ENCODE measurements at regions not wholly inside any gene's neighbourhood (a gene's known extent, or its start where the extent isn't known, plus 50 kb on each side); places are given as distances from the start of the nearest gene placed in this dataset.
"Not testable (repeated sequence)": the region's sequence is repeated elsewhere in the genome, so short reads cannot be mapped to it uniquely, and the experiment has no call there.

DNA sequence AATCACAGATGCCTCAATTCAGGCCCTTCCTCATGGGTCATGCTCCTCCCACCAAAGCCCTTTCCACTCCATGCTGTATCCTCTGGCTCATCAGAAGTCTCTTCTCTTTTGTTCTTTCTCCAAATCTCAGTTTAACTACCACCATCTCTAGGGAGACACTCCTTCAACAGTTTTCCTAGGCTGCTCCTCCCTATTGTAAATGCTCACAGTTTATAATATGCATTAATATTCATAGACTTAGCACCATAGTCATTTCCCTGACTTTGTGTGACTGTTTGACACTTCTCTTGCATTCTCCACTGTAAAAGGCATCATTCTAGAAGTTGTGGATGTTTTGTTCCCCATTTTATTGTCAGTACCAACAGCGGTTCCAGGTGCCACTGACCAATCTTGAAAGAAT, 226.5 kb upstream of the PRSS1 start:
- H3K36me3 ChIP-seq (ENCODE audit: control insufficient read depth in 2 of 2, extremely low read depth in 1 of 2, insufficient read depth in 2 of 2, low read length in 2 of 2) = no peaks in the 10 kb centered on the region
- no peak overlapping the region for H3K4me3 ChIP-seq (ENCODE audit: control insufficient read depth in 2 of 3, extremely low read depth in 1 of 3, insufficient read depth in 2 of 3, low read depth in 1 of 3, low read length in 3 of 3)
- no peaks in the 10 kb centered on the region for H3K9me3 ChIP-seq (ENCODE audit: control insufficient read depth, low read depth, low read length)
- FAIRE-seq = no peak
- H4K20me1 ChIP-seq (ENCODE audit: control insufficient read depth, extremely low read depth, insufficient read depth, low read length) = no peaks in the 10 kb centered on the region
- H2AFZ ChIP-seq (ENCODE audit: control insufficient read depth, low read length) = no peak overlapping the region
- TF ChIP-seq CTCF (optimal IDR thresholded peaks at IDR 0.05 in 1 of 3, IDR thresholded peaks at IDR 0.05 in 1 of 3, conservative IDR thresholded peaks at IDR 0.05 in 1 of 3; ENCODE audit: extremely low read depth in 1 of 3, insufficient read depth in 2 of 3, low read length in 3 of 3) (no peak), EZH2 (IDR thresholded peaks at IDR 0.05; ENCODE audit: low read length) (no peak)
- no peak overlapping the region for H3K9ac ChIP-seq (ENCODE audit: control insufficient read depth, extremely low read depth, insufficient read depth, low read length)
- H3K4me2 ChIP-seq (ENCODE audit: control insufficient read depth, extremely low read depth, insufficient read depth, low read depth, low read length) = no peak overlapping the region
- H3K4me1 ChIP-seq (ENCODE audit: control insufficient read depth, extremely low read depth, insufficient read depth, low read length) = peaks cover 2% of the 10 kb centered on the region
- peaks cover 4% of the 10 kb centered on the region for H3K27me3 ChIP-seq (ENCODE audit: control insufficient read depth, extremely low read depth, insufficient read depth, low read length)
- no peaks in the 10 kb centered on the region for H3K9me1 ChIP-seq (ENCODE audit: control insufficient read depth, extremely low read depth, insufficient read depth, low read length)
- no peak for DNase-seq (ENCODE audit: low read depth, low spot score)
- H3K27ac ChIP-seq (ENCODE audit: control insufficient read depth, insufficient read depth, low read length) = no peak overlapping the region
- dilution Hi-C loops (cut with MboI; ENCODE audit: extremely low pct_ligation_motif_present, low sequenced_read_pairs) = no loop called here
- H3K79me2 ChIP-seq (ENCODE audit: control insufficient read depth, insufficient read depth, low read length) = no peaks in the 10 kb centered on the region

- H3K4me2 ChIP-seq (ENCODE audit: control insufficient read depth, extremely low read depth, insufficient read depth, low read depth, low read length); H3K36me3 ChIP-seq (ENCODE audit: control insufficient read depth in 2 of 2, extremely low read depth in 1 of 2, insufficient read depth in 2 of 2, low read length in 2 of 2); H3K9me1 ChIP-seq (ENCODE audit: control insufficient read depth, extremely low read depth, insufficient read depth, low read length); H3K9me3 ChIP-seq (ENCODE audit: control insufficient read depth, low read depth, low read length); H3K27ac ChIP-seq (ENCODE audit: control insufficient read depth, insufficient read depth, low read length); H3K4me1 ChIP-seq (ENCODE audit: control insufficient read depth, extremely low read depth, insufficient read depth, low read length); H3K27me3 ChIP-seq (ENCODE audit: control insufficient read depth, extremely low read depth, insufficient read depth, low read length); dilution Hi-C loops (cut with MboI; ENCODE audit: extremely low pct_ligation_motif_present, low sequenced_read_pairs); H3K4me3 ChIP-seq (ENCODE audit: control insufficient read depth in 2 of 3, extremely low read depth in 1 of 3, insufficient read depth in 2 of 3, low read depth in 1 of 3, low read length in 3 of 3); DNase-seq (ENCODE audit: low read depth, low spot score); FAIRE-seq; H3K79me2 ChIP-seq (ENCODE audit: control insufficient read depth, insufficient read depth, low read length); H3K9ac ChIP-seq (ENCODE audit: control insufficient read depth, extremely low read depth, insufficient read depth, low read length); H4K20me1 ChIP-seq (ENCODE audit: control insufficient read depth, extremely low read depth, insufficient read depth, low read length): not testable (repeated sequence)
- peak overlapping the region; percentile 67 for H2AFZ ChIP-seq (ENCODE audit: control insufficient read depth, low read length)
- peak; percentile 44 to 61 (median 50) for TF ChIP-seq CTCF (optimal IDR thresholded peaks at IDR 0.05 in 1 of 3, IDR thresholded peaks at IDR 0.05 in 1 of 3, conservative IDR thresholded peaks at IDR 0.05 in 1 of 3; ENCODE audit: extremely low read depth in 1 of 3, insufficient read depth in 2 of 3, low read length in 3 of 3)
Measured at GRCh38 chr7:142520885-142521284, 228.4 kb upstream of the PRSS1 start.

DNA sequence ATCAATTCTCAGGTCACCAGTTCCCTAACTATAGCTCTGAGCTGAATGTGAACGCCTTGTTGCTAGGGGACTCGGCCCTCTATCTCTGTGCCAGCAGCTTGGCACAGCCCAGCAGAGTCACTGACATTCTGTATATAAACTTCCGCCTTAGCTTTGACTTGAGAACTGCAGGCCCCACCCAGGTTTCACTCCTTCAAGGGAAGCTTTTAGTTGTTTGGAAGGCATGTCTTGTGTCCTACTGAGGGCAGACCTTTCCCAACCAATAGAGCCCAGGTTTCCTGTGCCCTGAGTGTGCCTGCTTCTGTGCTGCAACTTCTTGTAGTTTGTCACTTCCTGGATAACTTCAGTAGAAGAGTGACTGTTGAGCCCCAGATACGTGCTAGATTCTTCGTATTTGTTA, 228.8 kb upstream of the PRSS1 start:
- H3K27me3 ChIP-seq (ENCODE audit: control insufficient read depth, extremely low read depth, insufficient read depth, low read length); H3K9ac ChIP-seq (ENCODE audit: control insufficient read depth, extremely low read depth, insufficient read depth, low read length); H3K36me3 ChIP-seq (ENCODE audit: control insufficient read depth in 2 of 2, extremely low read depth in 1 of 2, insufficient read depth in 2 of 2, low read length in 2 of 2); DNase-seq (ENCODE audit: low read depth, low spot score); H3K27ac ChIP-seq (ENCODE audit: control insufficient read depth, insufficient read depth, low read length); H4K20me1 ChIP-seq (ENCODE audit: control insufficient read depth, extremely low read depth, insufficient read depth, low read length); H3K9me1 ChIP-seq (ENCODE audit: control insufficient read depth, extremely low read depth, insufficient read depth, low read length); H3K79me2 ChIP-seq (ENCODE audit: control insufficient read depth, insufficient read depth, low read length); FAIRE-seq; H3K4me3 ChIP-seq (ENCODE audit: control insufficient read depth in 2 of 3, extremely low read depth in 1 of 3, insufficient read depth in 2 of 3, low read depth in 1 of 3, low read length in 3 of 3); H3K9me3 ChIP-seq (ENCODE audit: control insufficient read depth, low read depth, low read length); dilution Hi-C loops (cut with MboI; ENCODE audit: extremely low pct_ligation_motif_present, low sequenced_read_pairs); H3K4me2 ChIP-seq (ENCODE audit: control insufficient read depth, extremely low read depth, insufficient read depth, low read depth, low read length): not testable (repeated sequence)
- peaks cover 11% of the 10 kb centered on the region for H3K4me1 ChIP-seq (ENCODE audit: control insufficient read depth, extremely low read depth, insufficient read depth, low read length)
- peak overlapping the region; percentile 67 for H2AFZ ChIP-seq (ENCODE audit: control insufficient read depth, low read length)
